HEK293T (cell line): ENCODE measurements at regions not wholly inside any gene's neighbourhood (a gene's known extent, or its start where the extent isn't known, plus 50 kb on each side); places are given as distances from the start of the nearest gene placed in this dataset.
"Not testable (repeated sequence)": the region's sequence is repeated elsewhere in the genome, so short reads cannot be mapped to it uniquely, and the experiment has no call there.

Experiments used
- CTCF ChIA-PET: fragments of 350-600 bp; formaldehyde crosslinking; extraction: SDS; loops from one replicate; lab custom pipeline; 2021; ENCODE audit warnings: antibody characterized with exemption, inconsistent platforms; lab: Yijun Ruan, JAX
- POLR2A ChIA-PET: fragments of 350-600 bp; formaldehyde crosslinking; extraction: SDS; loops from one replicate; lab custom pipeline; 2020; ENCODE audit warnings: antibody characterized with exemption, inconsistent platforms; lab: Yijun Ruan, JAX
- DNase-seq: peaks from one replicate; pipeline ENCODE4 v3.0.0; 2012; ENCODE audit warnings: mixed read lengths; ENCODE audit errors: extremely low spot score
- ARNT ChIP-seq: fragments of 450-650 bp; IDR thresholded peaks from 2 replicates; pipeline ENCODE4 v1.6.1; 2017; ENCODE audit warnings: mild to moderate bottlenecking
- BHLHE40 ChIP-seq: fragments of 450-650 bp; IDR thresholded peaks from 2 replicates; pipeline ENCODE4 v1.6.1; 2016; ENCODE audit warnings: mild to moderate bottlenecking, moderate library complexity, borderline replicate concordance
- CTBP1 ChIP-seq: fragments of 450-650 bp; IDR thresholded peaks from 2 replicates; pipeline ENCODE4 v1.6.1; 2016; ENCODE audit warnings: borderline replicate concordance
- ELF4 ChIP-seq: fragments of 450-650 bp; IDR thresholded peaks from 2 replicates; pipeline ENCODE4 v1.6.1; 2017; ENCODE audit warnings: antibody characterized with exemption
- FOXA1 ChIP-seq: fragments of 450-650 bp; IDR thresholded peaks from 2 replicates; pipeline ENCODE4 v1.6.1; 2016; ENCODE audit warnings: mild to moderate bottlenecking
- FOXM1 ChIP-seq: fragments of 450-650 bp; IDR thresholded peaks from 2 replicates; pipeline ENCODE4 v1.6.1; 2017; ENCODE audit warnings: mild to moderate bottlenecking, borderline replicate concordance
- HDGF ChIP-seq: fragments of 450-650 bp; IDR thresholded peaks from 2 replicates; pipeline ENCODE4 v1.6.1; 2017; ENCODE audit warnings: antibody characterized with exemption, borderline replicate concordance
- L3MBTL2 ChIP-seq: fragments of 450-650 bp; conservative IDR thresholded peaks from 2 replicates; pipeline ENCODE4 v1.6.1; 2016; ENCODE audit warnings: mild to moderate bottlenecking
- LEF1 ChIP-seq: fragments of 450-650 bp; IDR thresholded peaks from 2 replicates; pipeline ENCODE4 v1.6.1; 2017; ENCODE audit warnings: mild to moderate bottlenecking, borderline replicate concordance
- NFRKB ChIP-seq: fragments of 450-650 bp; IDR thresholded peaks from 2 replicates; pipeline ENCODE4 v1.6.1; 2016; ENCODE audit warnings: mild to moderate bottlenecking, moderate library complexity
- SP1 ChIP-seq: fragments of 450-650 bp; IDR thresholded peaks from 2 replicates; pipeline ENCODE4 v1.6.1; 2017
- SUZ12 ChIP-seq: fragments of 450-650 bp; IDR thresholded peaks from 2 replicates; pipeline ENCODE4 v1.6.1; 2016; ENCODE audit warnings: mild to moderate bottlenecking
- ZNF384 ChIP-seq: fragments of 450-650 bp; IDR thresholded peaks from 2 replicates; pipeline ENCODE4 v1.6.1; 2016
- TF ChIP-seq, protein P1 (sequence below): fragments of 450-650 bp; IDR thresholded peaks from 2 replicates; pipeline ENCODE4 v1.6.1; 2016

DNA sequence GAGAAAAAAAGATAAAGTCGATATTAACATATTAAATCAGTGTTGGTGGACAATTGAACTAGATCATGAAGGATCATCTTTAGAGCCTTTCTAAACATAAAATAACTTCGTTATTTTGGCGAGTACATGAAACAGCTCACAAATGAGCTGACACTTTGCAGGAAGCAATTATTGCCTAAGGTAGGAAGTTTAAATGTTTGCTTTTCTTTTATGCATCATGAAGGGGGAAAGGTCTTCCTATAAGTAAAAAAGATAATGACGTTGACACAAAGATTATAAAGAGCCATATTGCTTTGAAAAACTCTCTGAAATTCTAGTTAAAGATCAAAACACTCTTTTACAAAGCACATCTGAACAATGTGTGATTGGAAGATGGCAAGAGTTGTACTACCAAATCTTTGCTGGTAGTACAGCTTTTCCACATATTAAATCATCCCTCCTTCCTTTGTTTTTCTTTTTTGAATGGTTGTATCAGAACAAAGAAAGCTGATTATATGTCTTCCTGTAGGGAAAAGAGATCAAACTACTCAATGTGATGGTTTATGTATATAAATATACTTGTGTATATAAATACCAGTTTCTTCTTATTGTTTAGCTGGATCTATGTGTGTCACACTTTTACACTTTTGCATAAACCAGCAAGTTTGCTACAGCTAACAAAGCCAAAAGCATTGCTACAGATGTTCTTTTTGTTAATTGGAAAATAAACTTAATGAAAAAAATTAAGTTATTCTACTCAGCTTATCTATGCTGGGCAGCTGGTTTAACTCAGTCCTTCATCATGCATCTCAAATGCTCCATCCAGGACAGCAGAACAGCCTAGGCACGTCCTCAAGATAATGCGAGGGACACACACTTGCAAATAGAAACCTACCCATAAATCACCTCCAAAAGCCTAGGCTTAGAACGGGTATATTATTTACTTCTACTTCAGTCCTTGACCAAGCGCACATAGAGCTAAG, 850.8 kb upstream of the ROBO1 start:
- DNase-seq = no peak
- TF ChIP-seq, protein P1, sequence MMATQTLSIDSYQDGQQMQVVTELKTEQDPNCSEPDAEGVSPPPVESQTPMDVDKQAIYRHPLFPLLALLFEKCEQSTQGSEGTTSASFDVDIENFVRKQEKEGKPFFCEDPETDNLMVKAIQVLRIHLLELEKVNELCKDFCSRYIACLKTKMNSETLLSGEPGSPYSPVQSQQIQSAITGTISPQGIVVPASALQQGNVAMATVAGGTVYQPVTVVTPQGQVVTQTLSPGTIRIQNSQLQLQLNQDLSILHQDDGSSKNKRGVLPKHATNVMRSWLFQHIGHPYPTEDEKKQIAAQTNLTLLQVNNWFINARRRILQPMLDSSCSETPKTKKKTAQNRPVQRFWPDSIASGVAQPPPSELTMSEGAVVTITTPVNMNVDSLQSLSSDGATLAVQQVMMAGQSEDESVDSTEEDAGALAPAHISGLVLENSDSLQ = no peak
- TF ChIP-seq SUZ12 (no peak), ZNF384 (no peak), HDGF (no peak), SP1 (no peak), ARNT (no peak), BHLHE40 (no peak)
- ChIA-PET CTCF (no interaction called here), POLR2A (no interaction called here)

DNA sequence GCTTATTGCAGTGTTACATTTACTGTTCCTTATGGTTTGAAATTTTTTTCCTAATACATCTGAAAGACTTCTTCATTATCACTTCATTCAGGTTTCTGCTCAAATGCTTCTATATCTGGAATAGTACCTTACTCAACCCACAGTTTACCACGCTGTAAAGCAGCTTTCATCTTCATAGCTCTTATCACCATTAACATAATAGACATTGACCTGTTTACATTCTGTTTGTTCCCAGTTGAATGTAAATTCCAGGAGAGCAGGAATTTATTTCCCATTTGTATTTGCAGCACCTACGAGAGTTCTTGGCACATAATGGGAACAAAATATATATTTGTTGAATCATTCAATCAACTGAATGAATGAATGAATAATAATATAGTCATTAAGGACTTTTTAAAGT, 844.6 kb upstream of the ROBO1 start:
- no peak for DNase-seq
- TF ChIP-seq FOXM1 (no peak), SP1 (no peak)
- TF ChIP-seq, protein P1 = no peak
- ChIA-PET CTCF (no interaction called here), POLR2A (no interaction called here)

DNA sequence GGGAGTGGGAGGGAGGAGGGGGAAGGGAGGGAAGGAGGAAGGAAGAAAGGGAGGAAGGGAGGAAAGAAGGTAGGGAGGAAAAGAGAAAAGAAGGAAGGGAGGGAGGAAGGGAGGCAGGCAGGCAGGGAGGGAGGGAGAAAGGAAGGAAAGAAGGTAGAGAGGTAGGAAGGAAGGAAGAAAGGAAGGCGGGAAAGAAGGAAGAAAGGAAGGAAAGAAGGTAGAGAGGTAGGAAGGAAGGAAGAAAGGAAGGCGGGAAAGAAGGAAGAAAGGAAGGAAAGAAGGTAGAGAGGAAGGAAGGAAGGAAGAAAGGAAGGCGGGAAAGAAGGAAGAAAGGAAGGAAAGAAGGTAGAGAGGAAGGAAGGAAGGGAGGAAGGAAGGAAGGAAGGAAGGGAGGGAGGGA, 840.3 kb upstream of the ROBO1 start:
- CTCF ChIA-PET, DNase-seq, POLR2A ChIA-PET: not testable (repeated sequence)

DNA sequence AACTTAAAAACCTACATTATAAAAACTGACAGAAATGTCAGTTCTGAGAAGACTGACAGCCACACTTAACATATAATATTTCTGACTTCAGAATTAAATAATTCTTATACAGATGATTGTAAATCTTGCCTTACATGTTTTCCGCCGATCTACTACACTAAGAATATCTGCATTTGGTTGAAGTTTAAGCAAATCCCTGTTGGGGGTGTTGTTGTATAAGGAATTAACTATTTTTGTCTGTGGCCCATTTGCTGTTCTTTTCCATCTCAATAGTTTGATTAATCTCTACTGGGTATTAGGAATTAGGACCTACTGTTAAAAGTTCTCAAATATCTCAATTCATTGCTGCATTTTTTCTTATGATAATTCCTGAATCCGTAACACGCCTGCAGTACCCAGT, 838.3 kb upstream of the ROBO1 start:
- ChIA-PET POLR2A (no interaction called here), CTCF (no interaction called here)
- DNase-seq = no peak
- TF ChIP-seq FOXA1 (no peak), NFRKB (no peak), CTBP1 (no peak), LEF1 (no peak), ELF4 (no peak), ARNT (no peak)

DNA sequence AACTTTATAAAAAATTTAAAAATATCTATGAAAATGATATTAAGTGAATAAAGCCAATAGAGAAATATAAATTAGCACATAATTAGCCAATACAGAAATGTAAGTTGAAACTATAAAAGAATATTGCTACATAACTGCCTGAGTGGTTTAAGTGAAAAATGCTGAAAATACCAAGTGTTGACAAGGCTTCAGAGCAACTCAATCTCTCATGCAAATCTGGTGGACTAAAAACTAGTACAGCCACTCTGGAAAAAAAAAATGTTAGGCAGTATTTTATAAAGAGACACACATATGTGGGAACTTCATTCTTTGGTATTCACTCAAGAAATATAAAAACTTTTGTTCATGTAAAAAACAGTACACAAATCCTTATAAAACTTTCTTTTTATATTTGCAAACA, 833.7 kb upstream of the ROBO1 start:
- no peak for DNase-seq
- CTCF ChIA-PET = no interaction called here
- POLR2A ChIA-PET = no interaction called here
- no peak for TF ChIP-seq NFRKB

DNA sequence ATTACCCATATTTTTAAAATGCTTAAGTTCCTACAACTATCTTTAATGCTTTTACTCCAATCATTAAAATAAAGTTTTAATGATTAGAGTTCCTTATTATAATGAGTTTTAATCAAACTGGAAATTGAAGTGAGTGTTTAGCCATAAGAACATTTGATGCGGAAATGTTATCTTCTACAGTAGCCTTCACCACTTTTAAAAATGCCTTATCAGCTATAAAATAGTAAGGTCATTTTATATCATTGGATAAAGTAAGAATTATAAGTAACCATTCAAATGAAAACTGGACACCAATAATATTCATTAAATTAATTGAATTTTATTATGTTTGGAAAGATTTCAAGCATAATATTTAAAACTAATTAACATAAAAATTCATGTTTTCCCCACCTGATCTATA, 825.0 kb upstream of the ROBO1 start:
- POLR2A ChIA-PET = no interaction called here
- no peak for TF ChIP-seq FOXM1
- TF ChIP-seq BHLHE40 = no peak
- no peak for TF ChIP-seq SUZ12
- no peak for TF ChIP-seq HDGF
- no peak for TF ChIP-seq L3MBTL2
- CTCF ChIA-PET = no interaction called here
- DNase-seq = no peak

DNA sequence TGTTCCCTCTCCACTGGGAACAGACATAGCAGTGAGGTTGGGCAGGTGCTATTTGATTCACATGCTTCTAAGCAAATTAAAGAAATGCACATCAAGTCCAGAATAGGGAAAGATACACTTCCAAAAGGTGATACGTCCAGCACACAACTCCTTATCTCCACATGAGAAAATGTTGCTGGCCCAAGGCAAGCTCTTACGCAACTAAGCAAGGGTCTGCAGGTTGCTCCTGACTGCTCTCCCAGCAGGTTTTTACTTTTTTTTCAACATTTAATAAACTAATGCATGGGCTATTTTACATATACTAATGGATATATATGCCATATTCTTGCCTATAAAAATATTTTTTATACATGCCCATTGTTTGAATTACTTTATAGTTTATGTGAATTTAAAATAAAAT, 818.5 kb upstream of the ROBO1 start:
- ChIA-PET CTCF (no interaction called here), POLR2A (no interaction called here)
- DNase-seq = no peak
- TF ChIP-seq CTBP1 = no peak

DNA sequence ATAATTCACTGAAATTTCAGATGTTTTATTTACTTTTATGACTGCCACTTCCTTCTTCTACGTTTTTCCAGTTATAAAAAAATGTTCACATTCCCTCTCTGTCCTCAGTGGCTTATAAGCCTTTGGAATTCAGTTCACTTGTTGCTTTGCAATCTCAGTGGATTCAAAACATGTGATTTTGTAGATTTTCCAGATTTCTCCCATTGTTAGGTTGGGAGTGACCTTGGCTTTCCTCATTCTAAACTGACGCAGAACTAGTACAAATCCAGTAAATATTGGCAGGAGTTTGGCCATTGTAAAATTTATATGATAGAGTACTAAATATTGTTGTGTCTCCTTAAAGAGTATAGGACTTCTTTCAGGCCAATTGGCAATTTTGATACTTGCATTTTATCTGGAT, 812.3 kb upstream of the ROBO1 start:
- TF ChIP-seq, protein P1 = no peak
- no peak for TF ChIP-seq NFRKB
- TF ChIP-seq LEF1 = no peak
- no peak for TF ChIP-seq ELF4
- TF ChIP-seq ARNT = no peak
- no peak for TF ChIP-seq BHLHE40
- no peak for TF ChIP-seq HDGF
- TF ChIP-seq FOXA1 = no peak
- DNase-seq = no peak
- ChIA-PET CTCF (no interaction called here), POLR2A (no interaction called here)
